Skin epidermis (tissue), 12 donors: ENCODE measurements at regions not wholly inside any gene's neighbourhood (a gene's known extent, or its start where the extent isn't known, plus 50 kb on each side); places are given as distances from the start of the nearest gene placed in this dataset.

ENCODE experiments used
- H3K27ac ChIP-seq, 21 experiments: fragments of 200-600 bp; sonication (generic) in 11 of 21; one replicate each; pipeline ENCODE4 v1.5.0; 2020; ENCODE audit warnings: mild to moderate bottlenecking in 3 of 21, inconsistent platforms in 2 of 21, moderate library complexity in 2 of 21
- H3K4me3 ChIP-seq, 7 experiments: fragments of 200-600 bp; sonication (generic) in 2 of 7; one replicate each; pipeline ENCODE4 v1.5.0; 2020; ENCODE audit warnings: inconsistent platforms in 2 of 7, mild to moderate bottlenecking in 2 of 7, moderate library complexity in 1 of 7

- Histone ChIP-seq H3K27ac (no peak overlapping the region), H3K4me3 (no peak overlapping the region)
Observed at GRCh38 chr2:239691720-239692119, 290.9 kb upstream of the HDAC4 start.

GRCh38 chr2:239690651-239691631 lies 290.1 kb upstream of the HDAC4 start:
- H3K4me3 ChIP-seq: no peak overlapping the region
- H3K27ac ChIP-seq: peak overlapping the region in 2 of 21 experiments; percentile 7 to 13

- no peak overlapping the region for H3K27ac ChIP-seq
- no peak overlapping the region for H3K4me3 ChIP-seq
Observed at GRCh38 chr2:239689985-239690384, 289.2 kb upstream of the HDAC4 start.

- H3K4me3 ChIP-seq: no peak overlapping the region
- no peak overlapping the region for H3K27ac ChIP-seq
Observed at GRCh38 chr2:239689410-239689809, 288.6 kb upstream of the HDAC4 start.

GRCh38 chr2:239688840-239689239 lies 288.0 kb upstream of the HDAC4 start:
- H3K4me3 ChIP-seq: no peak overlapping the region
- no peak overlapping the region for H3K27ac ChIP-seq

GRCh38 chr2:239688122-239688681 lies 287.4 kb upstream of the HDAC4 start:
- Histone ChIP-seq H3K4me3 (no peak overlapping the region), H3K27ac (no peak overlapping the region)

- Histone ChIP-seq H3K4me3 (no peak overlapping the region), H3K27ac (no peak overlapping the region)
Observed at GRCh38 chr2:239687441-239687840, 286.6 kb upstream of the HDAC4 start.

GRCh38 chr2:239685965-239686364 lies 285.1 kb upstream of the HDAC4 start:
- Histone ChIP-seq H3K27ac (no peak overlapping the region), H3K4me3 (no peak overlapping the region)

GRCh38 chr2:239685556-239685955 lies 284.7 kb upstream of the HDAC4 start:
- Histone ChIP-seq H3K4me3 (no peak overlapping the region), H3K27ac (no peak overlapping the region)

GRCh38 chr2:239684996-239685395 lies 284.2 kb upstream of the HDAC4 start:
- H3K4me3 ChIP-seq: no peak overlapping the region
- H3K27ac ChIP-seq: no peak overlapping the region

GRCh38 chr2:239684271-239684810 lies 283.5 kb upstream of the HDAC4 start:
- H3K27ac ChIP-seq: no peak overlapping the region
- no peak overlapping the region for H3K4me3 ChIP-seq

- H3K4me3 ChIP-seq: no peak overlapping the region
Observed at GRCh38 chr2:239682518-239682917, 281.7 kb upstream of the HDAC4 start.

GRCh38 chr2:239679755-239680154 lies 278.9 kb upstream of the HDAC4 start:
- Histone ChIP-seq H3K4me3 (no peak overlapping the region), H3K27ac (no peak overlapping the region)

More at GRCh38 chr2:239682518-239682917, 281.7 kb upstream of the HDAC4 start:
- no peak overlapping the region for H3K27ac ChIP-seq

- no peak overlapping the region for H3K4me3 ChIP-seq
Observed at GRCh38 chr2:239678666-239679296, 278.0 kb upstream of the HDAC4 start.

GRCh38 chr2:239678186-239678490 lies 277.3 kb upstream of the HDAC4 start:
- no peak overlapping the region for H3K27ac ChIP-seq

More at GRCh38 chr2:239678666-239679296, 278.0 kb upstream of the HDAC4 start:
- H3K27ac ChIP-seq: no peak overlapping the region

GRCh38 chr2:239677453-239678185 lies 276.8 kb upstream of the HDAC4 start:
- Histone ChIP-seq H3K4me3 (no peak overlapping the region), H3K27ac (no peak overlapping the region)

More at GRCh38 chr2:239678186-239678490, 277.3 kb upstream of the HDAC4 start:
- H3K4me3 ChIP-seq: no peak overlapping the region

GRCh38 chr2:239676716-239677452 lies 276.1 kb upstream of the HDAC4 start:
- Histone ChIP-seq H3K4me3 (no peak overlapping the region), H3K27ac (no peak overlapping the region)

- Histone ChIP-seq H3K4me3 (no peak overlapping the region), H3K27ac (no peak overlapping the region)
Observed at GRCh38 chr2:239675826-239676715, 275.3 kb upstream of the HDAC4 start.
